ENCODE measurements at regions not wholly inside any gene's neighbourhood (a gene's known extent, or its start where the extent isn't known, plus 50 kb on each side); places are given as distances from the start of the nearest gene placed in this dataset.

GRCh38 chr12:24359418-24359817 lies 409.9 kb upstream of the SOX5 start:
- TF ChIP-seq CTCF (conservative IDR thresholded peaks at IDR 0.05; ENCODE audit: low read depth, low read length) (no peak), EZH2 (IDR thresholded peaks at IDR 0.05; ENCODE audit: low read length, unreplicated experiment) (no peak)

Data from PC-3 (cell line).